NCI-H1436 (cell line): ENCODE measurements at regions not wholly inside any gene's neighbourhood (a gene's known extent, or its start where the extent isn't known, plus 50 kb on each side); places are given as distances from the start of the nearest gene placed in this dataset.

Experiments used
- DNase-seq: peaks from one replicate; lab custom pipeline; 2025; lab: John Stamatoyannopoulos, UW

DNA sequence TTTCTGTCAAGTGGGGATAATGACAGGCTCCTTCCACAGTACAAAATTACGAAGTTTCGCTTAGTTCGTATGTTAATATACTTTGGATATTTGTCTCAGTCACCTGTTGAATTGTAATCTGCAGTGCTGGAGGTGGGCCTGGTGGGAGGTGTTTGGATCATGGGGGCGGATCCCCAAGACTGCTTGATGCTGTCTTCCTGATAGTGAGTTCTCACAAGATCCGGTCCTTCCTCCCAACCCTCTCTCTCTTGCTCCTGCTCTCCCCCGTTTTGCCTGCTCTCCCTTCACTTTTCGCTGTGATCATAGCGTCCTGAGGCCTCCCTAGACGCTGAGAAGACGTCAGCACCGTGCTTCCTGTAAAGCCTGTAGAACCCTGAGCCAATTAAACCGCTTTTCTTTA, 97.1 kb upstream of the EPB41L3 start:
- no peak for DNase-seq

GRCh38 chr18:5639131-5639530, 95.3 kb upstream of the EPB41L3 start:
- DNase-seq = no peak

- no peak for DNase-seq
Observed at GRCh38 chr18:5632041-5632440, 88.2 kb upstream of the EPB41L3 start.

- DNase-seq = no peak
Observed at GRCh38 chr18:5630900-5631413, 87.2 kb upstream of the EPB41L3 start.

GRCh38 chr18:5630057-5630899, 86.5 kb upstream of the EPB41L3 start:
- peak; percentile 85 for DNase-seq

GRCh38 chr18:5628512-5629255, 84.9 kb upstream of the EPB41L3 start:
- no peak for DNase-seq

GRCh38 chr18:5627776-5628511, 84.1 kb upstream of the EPB41L3 start:
- DNase-seq = no peak

GRCh38 chr18:5626130-5626880, 82.5 kb upstream of the EPB41L3 start:
- DNase-seq = no peak

- no peak for DNase-seq
Observed at GRCh38 chr18:5625076-5625475, 81.3 kb upstream of the EPB41L3 start.

- DNase-seq = no peak
Observed at GRCh38 chr18:5622905-5623304, 79.1 kb upstream of the EPB41L3 start.

DNA sequence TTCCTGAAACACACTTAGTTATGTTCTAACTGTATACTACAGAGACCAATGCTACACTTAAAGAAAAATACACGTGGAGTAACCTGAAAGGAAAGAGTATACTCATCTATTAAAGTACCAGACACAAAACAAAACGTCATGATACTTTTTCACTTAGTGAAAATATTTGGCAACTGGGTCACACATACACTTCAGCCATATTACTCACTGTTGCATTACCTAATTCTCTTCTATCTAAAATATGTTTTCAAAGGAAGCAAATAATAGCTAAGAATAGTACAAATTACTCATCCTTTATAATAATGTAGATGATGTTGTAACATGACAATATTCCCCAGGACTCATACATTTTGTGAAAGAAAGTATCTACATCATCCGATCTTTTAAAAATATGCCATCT, 76.5 kb upstream of the EPB41L3 start:
- no peak for DNase-seq

GRCh38 chr18:5619376-5619775, 75.6 kb upstream of the EPB41L3 start:
- no peak for DNase-seq

DNA sequence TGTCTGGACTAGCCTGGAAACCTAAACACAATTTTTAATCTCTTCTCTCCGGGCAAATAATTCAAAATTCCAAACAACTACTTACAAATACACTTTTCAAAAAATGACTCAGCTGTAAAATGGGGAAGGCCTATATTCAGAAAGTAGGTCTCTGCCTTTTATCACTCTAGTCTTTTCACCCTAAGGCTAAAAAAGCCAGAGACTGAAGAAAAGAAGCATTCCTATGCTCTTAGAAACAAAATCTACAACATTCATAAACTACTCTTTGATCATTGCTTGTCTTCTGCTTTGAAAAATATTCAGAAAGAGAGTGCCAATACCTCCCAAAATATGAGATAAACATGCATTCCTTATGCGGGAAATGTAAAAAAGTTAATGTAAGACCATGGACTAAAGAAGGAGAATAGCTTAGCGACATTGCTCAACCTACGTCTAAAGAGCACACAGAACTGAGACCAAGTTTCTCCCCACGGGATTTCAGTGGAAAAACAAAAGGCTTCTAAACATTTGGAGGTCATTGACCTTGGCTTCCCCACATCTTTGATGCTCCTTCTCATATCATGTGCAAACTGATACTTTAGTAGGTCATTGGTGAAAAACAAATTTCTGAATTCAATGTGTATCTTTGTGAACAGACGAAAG, 74.4 kb upstream of the EPB41L3 start:
- no peak for DNase-seq

GRCh38 chr18:5611221-5611620, 67.4 kb upstream of the EPB41L3 start:
- DNase-seq = no peak

DNA sequence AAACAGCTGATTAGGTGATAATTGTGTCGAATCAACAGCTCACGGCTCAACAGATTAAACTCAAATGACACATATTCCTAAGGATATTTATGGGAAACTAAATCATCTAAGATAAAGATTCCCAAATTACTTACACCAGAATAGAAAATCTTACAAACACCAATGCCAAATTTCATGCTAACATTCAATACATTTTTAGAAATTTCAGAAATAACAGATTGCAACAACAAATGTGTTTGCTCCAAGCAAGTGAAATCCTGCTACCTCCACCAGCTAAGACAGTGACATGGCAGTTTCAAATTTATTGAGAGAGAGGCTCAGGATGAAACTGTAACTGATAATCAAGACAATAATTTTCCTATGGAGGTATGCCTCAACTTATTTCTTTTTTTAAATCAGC, 65.0 kb upstream of the EPB41L3 start:
- DNase-seq = no peak

GRCh38 chr18:5606951-5607350, 63.2 kb upstream of the EPB41L3 start:
- no peak for DNase-seq

DNA sequence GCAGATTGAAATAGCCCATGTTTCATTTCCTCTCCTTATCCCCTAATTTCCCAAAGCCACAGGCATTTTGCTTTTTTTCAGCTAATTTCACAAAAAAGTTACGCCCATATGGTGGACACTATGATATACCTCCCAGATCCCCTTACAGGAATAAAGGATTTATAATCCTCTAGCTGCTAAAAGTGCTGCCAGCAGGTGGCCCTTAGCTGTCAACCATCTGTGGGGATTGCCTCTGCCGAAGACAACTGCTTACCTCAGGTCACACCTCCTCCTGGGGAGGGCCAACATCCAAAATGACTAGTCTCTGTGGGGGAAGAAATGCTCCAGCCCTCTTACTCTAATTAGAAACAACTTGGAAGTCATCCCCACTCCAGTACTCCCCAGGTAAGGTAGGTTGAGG, 61.0 kb upstream of the EPB41L3 start:
- DNase-seq = no peak

DNA sequence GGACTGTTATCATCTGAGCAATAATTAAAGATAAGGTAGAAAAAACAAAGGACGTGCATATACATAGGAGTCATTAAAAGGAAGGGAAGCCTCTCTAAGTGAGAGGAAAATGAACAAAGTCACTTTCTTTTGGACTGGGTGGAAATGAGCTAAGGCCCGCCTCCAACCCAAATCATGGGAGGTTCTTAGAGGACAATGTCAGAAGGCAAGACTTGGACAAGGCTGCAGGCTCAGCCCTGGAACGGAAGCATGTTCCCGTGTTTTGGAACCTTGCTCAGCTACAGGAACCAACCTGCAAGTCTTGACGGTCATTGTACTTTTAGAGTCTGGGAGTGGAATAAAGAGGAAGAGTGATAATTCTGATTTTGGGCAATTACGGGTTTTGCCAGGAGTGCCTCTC, 59.4 kb upstream of the EPB41L3 start:
- DNase-seq = no peak

GRCh38 chr18:5601188-5601624, 57.4 kb upstream of the EPB41L3 start:
- no peak for DNase-seq

GRCh38 chr18:5600378-5601071, 56.7 kb upstream of the EPB41L3 start:
- peak; percentile 6 for DNase-seq

DNA sequence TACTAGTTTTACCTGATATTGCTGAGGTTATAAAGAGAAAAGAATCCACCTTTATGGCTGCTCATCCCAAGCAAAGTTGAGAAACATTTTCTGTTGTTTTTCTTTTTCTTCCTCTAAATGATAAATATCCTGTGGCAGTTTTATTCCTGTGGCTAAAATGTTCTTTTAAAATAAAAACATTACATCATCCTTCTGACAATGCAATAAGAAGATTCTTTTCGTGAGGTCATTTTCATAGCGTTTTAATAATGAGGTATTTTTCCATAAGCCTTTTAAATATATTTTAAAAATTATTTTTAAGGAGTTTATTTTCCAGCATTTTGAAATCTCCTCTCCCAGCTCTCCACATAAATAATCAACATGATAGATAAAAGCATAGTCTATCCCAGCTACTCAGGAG, 52.8 kb upstream of the EPB41L3 start:
- DNase-seq = no peak
